Stimulated activated naive CD4-positive, alpha-beta T cell treated with Interleukin-2 at 50 U/mL for 16 hours (primary cell): ENCODE measurements at regions not wholly inside any gene's neighbourhood (a gene's known extent, or its start where the extent isn't known, plus 50 kb on each side); places are given as distances from the start of the nearest gene placed in this dataset.
"Not testable (repeated sequence)": the region's sequence is repeated elsewhere in the genome, so short reads cannot be mapped to it uniquely, and the experiment has no call there.

Experiments
- DNase-seq: peaks from one replicate; lab custom pipeline; 2025; lab: John Stamatoyannopoulos, UW

- DNase-seq: no peak
Observed at GRCh38 chr1:83086986-83087512, 911.9 kb downstream of the TTLL7 start.

- DNase-seq: no peak
Observed at GRCh38 chr1:83086346-83086745, 912.6 kb downstream of the TTLL7 start.

GRCh38 chr1:83083589-83084224 is 915.2 kb downstream of the TTLL7 start:
- no peak for DNase-seq

GRCh38 chr1:83077411-83077810 is 921.5 kb downstream of the TTLL7 start:
- DNase-seq: no peak

GRCh38 chr1:83075107-83075506 is 923.8 kb downstream of the TTLL7 start:
- DNase-seq: no peak

GRCh38 chr1:83067954-83068353 is 931.0 kb downstream of the TTLL7 start:
- DNase-seq: no peak

GRCh38 chr1:83065952-83066727 is 932.8 kb downstream of the TTLL7 start:
- DNase-seq: no peak

- DNase-seq: no peak
Observed at GRCh38 chr1:83064589-83065242, 934.2 kb downstream of the TTLL7 start.

- DNase-seq: no peak
Observed at GRCh38 chr1:83060651-83061390, 938.1 kb downstream of the TTLL7 start.

GRCh38 chr1:83060221-83060620 is 938.7 kb downstream of the TTLL7 start:
- DNase-seq: no peak

GRCh38 chr1:83058327-83058726 is 940.6 kb downstream of the TTLL7 start:
- DNase-seq: no peak

- DNase-seq: no peak
Observed at GRCh38 chr1:83055391-83056170, 943.4 kb downstream of the TTLL7 start.

GRCh38 chr1:83053446-83053845 is 945.5 kb downstream of the TTLL7 start:
- DNase-seq: no peak

GRCh38 chr1:83052865-83053264 is 946.1 kb downstream of the TTLL7 start:
- no peak for DNase-seq

GRCh38 chr1:83051053-83051452 is 947.9 kb downstream of the TTLL7 start:
- DNase-seq: not testable (repeated sequence)

- no peak for DNase-seq
Observed at GRCh38 chr1:83043244-83043643, 955.7 kb downstream of the TTLL7 start.

- DNase-seq: not testable (repeated sequence)
Observed at GRCh38 chr1:83039091-83039490, 959.8 kb downstream of the TTLL7 start.

GRCh38 chr1:83034851-83035250 is 964.1 kb downstream of the TTLL7 start:
- no peak for DNase-seq

GRCh38 chr1:83033682-83034081 is 965.2 kb downstream of the TTLL7 start:
- DNase-seq: no peak

- DNase-seq: no peak
Observed at GRCh38 chr1:83029916-83030315, 969.0 kb downstream of the TTLL7 start.

GRCh38 chr1:83029050-83029449 is 969.9 kb downstream of the TTLL7 start:
- no peak for DNase-seq
